ENCODE measurements at regions not wholly inside any gene's neighbourhood (a gene's known extent, or its start where the extent isn't known, plus 50 kb on each side); places are given as distances from the start of the nearest gene placed in this dataset.

DNA sequence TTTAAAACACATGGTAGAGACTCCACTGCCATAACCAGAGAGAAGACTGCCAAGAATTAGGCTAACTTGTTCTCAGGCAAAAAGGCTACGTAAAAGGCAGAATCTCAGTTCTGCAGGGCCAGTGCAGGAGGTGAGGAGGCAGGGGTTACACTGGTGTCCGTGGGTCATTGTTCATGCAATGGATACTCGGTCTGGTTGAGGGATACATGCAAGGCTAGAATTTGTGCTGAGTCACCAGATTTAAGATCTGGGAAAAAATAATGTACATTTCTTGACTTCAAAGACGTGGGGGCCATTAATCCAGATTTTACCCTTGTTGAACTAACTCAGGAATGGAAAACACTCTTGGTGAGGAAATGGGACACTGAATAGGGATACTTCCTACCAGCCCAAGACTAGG, 52.3 kb upstream of the DPH5 start:
- DNase-seq, result no peak
- H3K9ac ChIP-seq (ENCODE audit: low read length), result no peak overlapping the region
- no peak overlapping the region for H3K4me3 ChIP-seq (ENCODE audit: low read length)
- H3K4me2 ChIP-seq (ENCODE audit: low read depth, low read length), result no peak overlapping the region
- H3K36me3 ChIP-seq (replicated peaks; ENCODE audit: insufficient read depth, low read length), result no peaks in the 10 kb centered on the region
- H3K27me3 ChIP-seq (replicated peaks; ENCODE audit: insufficient read depth, low read length), result no peaks in the 10 kb centered on the region
- H3K79me2 ChIP-seq (ENCODE audit: low read length), result no peaks in the 10 kb centered on the region
- no peaks in the 10 kb centered on the region for H3F3A ChIP-seq (ENCODE audit: insufficient read depth, low read length)
- H3K4me1 ChIP-seq (ENCODE audit: low read length), result no peaks in the 10 kb centered on the region
- H3K27ac ChIP-seq (ENCODE audit: low read length), result no peak overlapping the region
- no peaks in the 10 kb centered on the region for H4K20me1 ChIP-seq (ENCODE audit: insufficient read depth, low read length)
- H3K9me2 ChIP-seq (replicated peaks; ENCODE audit: insufficient read depth, low read length), result no peaks in the 10 kb centered on the region
- no peak overlapping the region for H2AFZ ChIP-seq (ENCODE audit: low read length)
- TF ChIP-seq EZH2phosphoT487 (IDR thresholded peaks at IDR 0.05; ENCODE audit: low read length) (no peak), EZH2 (optimal IDR thresholded peaks at IDR 0.05; ENCODE audit: low read depth, low read length) (no peak)
- TF ChIP-seq, protein P1, sequence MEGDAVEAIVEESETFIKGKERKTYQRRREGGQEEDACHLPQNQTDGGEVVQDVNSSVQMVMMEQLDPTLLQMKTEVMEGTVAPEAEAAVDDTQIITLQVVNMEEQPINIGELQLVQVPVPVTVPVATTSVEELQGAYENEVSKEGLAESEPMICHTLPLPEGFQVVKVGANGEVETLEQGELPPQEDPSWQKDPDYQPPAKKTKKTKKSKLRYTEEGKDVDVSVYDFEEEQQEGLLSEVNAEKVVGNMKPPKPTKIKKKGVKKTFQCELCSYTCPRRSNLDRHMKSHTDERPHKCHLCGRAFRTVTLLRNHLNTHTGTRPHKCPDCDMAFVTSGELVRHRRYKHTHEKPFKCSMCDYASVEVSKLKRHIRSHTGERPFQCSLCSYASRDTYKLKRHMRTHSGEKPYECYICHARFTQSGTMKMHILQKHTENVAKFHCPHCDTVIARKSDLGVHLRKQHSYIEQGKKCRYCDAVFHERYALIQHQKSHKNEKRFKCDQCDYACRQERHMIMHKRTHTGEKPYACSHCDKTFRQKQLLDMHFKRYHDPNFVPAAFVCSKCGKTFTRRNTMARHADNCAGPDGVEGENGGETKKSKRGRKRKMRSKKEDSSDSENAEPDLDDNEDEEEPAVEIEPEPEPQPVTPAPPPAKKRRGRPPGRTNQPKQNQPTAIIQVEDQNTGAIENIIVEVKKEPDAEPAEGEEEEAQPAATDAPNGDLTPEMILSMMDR (IDR thresholded peaks at IDR 0.05; ENCODE audit: low read length), result no peak
- H3K9me3 ChIP-seq (replicated peaks; ENCODE audit: insufficient read depth, low read length), result no peaks in the 10 kb centered on the region

DNA sequence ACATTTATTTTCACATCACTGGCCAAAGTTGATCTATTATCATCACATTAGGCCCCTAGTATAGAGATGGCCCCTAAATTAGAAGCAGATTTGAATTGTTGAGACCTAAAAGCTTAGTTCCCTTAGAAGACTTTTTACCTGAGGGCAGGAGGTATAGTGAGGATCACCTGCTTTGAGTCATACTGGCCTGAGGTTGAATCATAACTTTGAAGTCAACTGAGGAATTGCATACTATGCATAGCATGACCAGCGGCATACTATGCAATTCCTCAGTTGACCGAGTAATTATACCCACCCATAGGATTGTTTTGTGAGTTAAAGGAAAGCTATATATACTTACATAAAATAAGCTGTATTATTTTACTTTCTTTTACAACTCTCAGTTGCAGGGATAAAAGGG, 50.3 kb upstream of the DPH5 start:
- Histone ChIP-seq H3K4me1 (ENCODE audit: low read length) (no peaks in the 10 kb centered on the region), H3K79me2 (ENCODE audit: low read length) (no peaks in the 10 kb centered on the region), H4K20me1 (ENCODE audit: insufficient read depth, low read length) (no peaks in the 10 kb centered on the region), H3K9me2 (replicated peaks; ENCODE audit: insufficient read depth, low read length) (no peaks in the 10 kb centered on the region), H3K27ac (ENCODE audit: low read length) (no peak overlapping the region), H3K4me2 (ENCODE audit: low read depth, low read length) (no peak overlapping the region), H3K27me3 (replicated peaks; ENCODE audit: insufficient read depth, low read length) (no peaks in the 10 kb centered on the region), H3K9ac (ENCODE audit: low read length) (no peak overlapping the region), H3K9me3 (replicated peaks; ENCODE audit: insufficient read depth, low read length) (no peaks in the 10 kb centered on the region), H2AFZ (ENCODE audit: low read length) (no peak overlapping the region), H3F3A (ENCODE audit: insufficient read depth, low read length) (no peaks in the 10 kb centered on the region), H3K4me3 (ENCODE audit: low read length) (no peak overlapping the region), H3K36me3 (replicated peaks; ENCODE audit: insufficient read depth, low read length) (no peaks in the 10 kb centered on the region)
- TF ChIP-seq EZH2 (optimal IDR thresholded peaks at IDR 0.05; ENCODE audit: low read depth, low read length), result no peak
- TF ChIP-seq EZH2phosphoT487 (IDR thresholded peaks at IDR 0.05; ENCODE audit: low read length), result no peak
- TF ChIP-seq, protein P1 (IDR thresholded peaks at IDR 0.05; ENCODE audit: low read length), result no peak
- no peak for DNase-seq

Measured in MM.1S (cell line).